GM12892 (cell line): ENCODE measurements at regions not wholly inside any gene's neighbourhood (a gene's known extent, or its start where the extent isn't known, plus 50 kb on each side); places are given as distances from the start of the nearest gene placed in this dataset.

ENCODE experiments used
- POLR2A ChIP-seq: IDR thresholded peaks from 2 replicates; pipeline ENCODE4 v1.6.1; 2011; ENCODE audit warnings: low read depth, low read length, control low read depth
- POLR2AphosphoS5 ChIP-seq: IDR thresholded peaks from 2 replicates; pipeline ENCODE4 v1.6.1; 2011; ENCODE audit warnings: low read depth, low read length, control low read depth

GRCh38 chr16:85350146-85350728, 238.0 kb upstream of the CIBAR2 start:
- TF ChIP-seq POLR2AphosphoS5 (no peak), POLR2A (no peak)
